ENCODE measurements at regions not wholly inside any gene's neighbourhood (a gene's known extent, or its start where the extent isn't known, plus 50 kb on each side); places are given as distances from the start of the nearest gene placed in this dataset.
"Not testable (repeated sequence)": the region's sequence is repeated elsewhere in the genome, so short reads cannot be mapped to it uniquely, and the experiment has no call there.

- TF ChIP-seq CTCF (IDR thresholded peaks at IDR 0.05); EP300 (IDR thresholded peaks at IDR 0.05); POLR2AphosphoS5 (IDR thresholded peaks at IDR 0.05); POLR2A (IDR thresholded peaks at IDR 0.05; ENCODE audit: low read depth): not testable (repeated sequence)
These were observed 105.4 kb upstream of the SULF2 start for GRCh38 chr20:47890708-47891107.
